Osteoblast (primary cell): ENCODE measurements at regions not wholly inside any gene's neighbourhood (a gene's known extent, or its start where the extent isn't known, plus 50 kb on each side); places are given as distances from the start of the nearest gene placed in this dataset.

ENCODE experiments used
- DNase-seq: peaks from one replicate; pipeline ENCODE4 v3.0.0; 2011; ENCODE audit warnings: low spot score, mixed read lengths; ENCODE audit not compliant: insufficient read length; ENCODE audit errors: missing footprints
- H2AFZ ChIP-seq: 2 replicates; pipeline ENCODE4 v1.6.0; 2011; ENCODE audit warnings: mild to moderate bottlenecking, low read length
- H3K27ac ChIP-seq: 2 replicates; pipeline ENCODE4 v1.5.1; 2011; ENCODE audit warnings: mild to moderate bottlenecking, low read depth, low read length, moderate library complexity
- H3K27me3 ChIP-seq: 2 replicates; pipeline ENCODE4 v1.6.0; 2012; ENCODE audit warnings: mild to moderate bottlenecking, control low read depth, inconsistent platforms, low read length, moderate library complexity; ENCODE audit not compliant: insufficient read depth
- H3K36me3 ChIP-seq: 2 replicates; pipeline ENCODE4 v1.5.1; 2011; ENCODE audit warnings: mild to moderate bottlenecking, low read length, control low read depth, moderate library complexity; ENCODE audit not compliant: insufficient read depth
- H3K4me1 ChIP-seq: 2 replicates; pipeline ENCODE4 v1.5.1; 2011; ENCODE audit warnings: mild to moderate bottlenecking, low read length, control low read depth, moderate library complexity; ENCODE audit not compliant: insufficient read depth
- H3K4me2 ChIP-seq: 2 replicates; pipeline ENCODE4 v1.6.0; 2011; ENCODE audit warnings: mild to moderate bottlenecking, low read length; ENCODE audit not compliant: insufficient read depth
- H3K4me3 ChIP-seq: fragments of 200-600 bp; sonication (generic); 3 replicates; pipeline ENCODE4 v1.5.1; 2012; ENCODE audit warnings: mild to moderate bottlenecking, low read length, inconsistent platforms; ENCODE audit not compliant: insufficient read depth
- H3K79me2 ChIP-seq: 2 replicates; pipeline ENCODE4 v1.6.0; 2012; ENCODE audit warnings: mild to moderate bottlenecking, low read length, control low read depth, inconsistent platforms; ENCODE audit not compliant: insufficient read depth
- H3K9me3 ChIP-seq: 2 replicates; pipeline ENCODE4 v1.5.1; 2011; ENCODE audit warnings: low read depth, low read length, control low read depth
- H4K20me1 ChIP-seq: 2 replicates; pipeline ENCODE4 v1.6.0; 2012; ENCODE audit warnings: mild to moderate bottlenecking, low read length, control low read depth; ENCODE audit not compliant: insufficient read depth
- TF ChIP-seq, protein P1 (sequence below): IDR thresholded peaks from 2 replicates; pipeline ENCODE4 v1.5.1; 2011; ENCODE audit warnings: mild to moderate bottlenecking, low read depth, low read length, moderate library complexity; ENCODE audit errors: extremely low read depth

DNA sequence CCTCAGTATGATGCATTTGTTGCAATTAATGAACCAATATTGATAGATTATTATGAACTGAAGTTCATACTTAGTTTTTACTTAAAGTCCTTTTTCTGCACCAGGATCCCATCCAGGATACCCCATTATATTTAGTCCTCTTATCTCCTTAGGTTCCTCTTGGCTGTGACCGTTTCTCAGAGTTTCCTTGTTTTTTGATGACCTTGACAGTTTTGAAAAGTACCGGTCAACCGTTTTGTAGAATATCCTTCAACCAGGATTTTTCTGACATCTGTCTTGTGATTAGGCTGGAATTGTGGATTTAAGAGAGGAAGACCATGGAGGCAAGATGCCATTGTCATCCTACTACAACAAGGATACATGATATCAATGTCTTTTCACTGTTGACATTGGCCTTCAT, 98.0 kb upstream of the F13A1 start:
- H3K4me2 ChIP-seq: no peak overlapping the region
- no peaks in the 10 kb centered on the region for H3K27me3 ChIP-seq
- H2AFZ ChIP-seq: no peak overlapping the region
- H3K4me3 ChIP-seq: no peak overlapping the region
- H3K36me3 ChIP-seq: no peaks in the 10 kb centered on the region
- no peak for DNase-seq
- TF ChIP-seq, protein P1, sequence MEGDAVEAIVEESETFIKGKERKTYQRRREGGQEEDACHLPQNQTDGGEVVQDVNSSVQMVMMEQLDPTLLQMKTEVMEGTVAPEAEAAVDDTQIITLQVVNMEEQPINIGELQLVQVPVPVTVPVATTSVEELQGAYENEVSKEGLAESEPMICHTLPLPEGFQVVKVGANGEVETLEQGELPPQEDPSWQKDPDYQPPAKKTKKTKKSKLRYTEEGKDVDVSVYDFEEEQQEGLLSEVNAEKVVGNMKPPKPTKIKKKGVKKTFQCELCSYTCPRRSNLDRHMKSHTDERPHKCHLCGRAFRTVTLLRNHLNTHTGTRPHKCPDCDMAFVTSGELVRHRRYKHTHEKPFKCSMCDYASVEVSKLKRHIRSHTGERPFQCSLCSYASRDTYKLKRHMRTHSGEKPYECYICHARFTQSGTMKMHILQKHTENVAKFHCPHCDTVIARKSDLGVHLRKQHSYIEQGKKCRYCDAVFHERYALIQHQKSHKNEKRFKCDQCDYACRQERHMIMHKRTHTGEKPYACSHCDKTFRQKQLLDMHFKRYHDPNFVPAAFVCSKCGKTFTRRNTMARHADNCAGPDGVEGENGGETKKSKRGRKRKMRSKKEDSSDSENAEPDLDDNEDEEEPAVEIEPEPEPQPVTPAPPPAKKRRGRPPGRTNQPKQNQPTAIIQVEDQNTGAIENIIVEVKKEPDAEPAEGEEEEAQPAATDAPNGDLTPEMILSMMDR: no peak
- H3K9me3 ChIP-seq: no peaks in the 10 kb centered on the region
- H3K79me2 ChIP-seq: no peaks in the 10 kb centered on the region
- no peaks in the 10 kb centered on the region for H4K20me1 ChIP-seq
- H3K4me1 ChIP-seq: no peaks in the 10 kb centered on the region
- no peak overlapping the region for H3K27ac ChIP-seq

DNA sequence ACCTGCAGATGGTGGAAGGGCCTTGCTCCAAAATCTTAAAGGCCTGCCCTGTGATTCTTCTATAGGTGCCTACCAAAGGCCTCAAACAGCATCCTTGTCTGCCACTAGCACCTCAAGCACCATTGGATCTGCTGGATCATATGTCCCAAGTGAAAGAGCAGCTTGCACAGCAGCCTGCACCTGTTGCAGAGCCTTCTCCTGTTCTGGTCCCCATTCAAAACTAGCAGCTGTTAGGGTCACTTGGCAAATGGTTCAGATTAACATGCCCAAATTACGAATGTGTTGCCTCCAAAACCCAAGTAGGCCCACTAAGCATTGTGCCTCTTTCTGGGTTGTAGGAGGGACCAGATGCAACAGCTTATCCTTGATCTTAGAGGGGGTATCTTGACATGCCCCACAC, 99.6 kb upstream of the F13A1 start:
- no peaks in the 10 kb centered on the region for H3K27me3 ChIP-seq
- no peak overlapping the region for H3K4me2 ChIP-seq
- TF ChIP-seq, protein P1: no peak
- H3K36me3 ChIP-seq: no peaks in the 10 kb centered on the region
- H3K79me2 ChIP-seq: no peaks in the 10 kb centered on the region
- no peaks in the 10 kb centered on the region for H3K9me3 ChIP-seq
- DNase-seq: no peak
- no peaks in the 10 kb centered on the region for H4K20me1 ChIP-seq
- no peak overlapping the region for H3K4me3 ChIP-seq
- H3K4me1 ChIP-seq: no peaks in the 10 kb centered on the region
- H2AFZ ChIP-seq: no peak overlapping the region
- H3K27ac ChIP-seq: no peak overlapping the region

DNA sequence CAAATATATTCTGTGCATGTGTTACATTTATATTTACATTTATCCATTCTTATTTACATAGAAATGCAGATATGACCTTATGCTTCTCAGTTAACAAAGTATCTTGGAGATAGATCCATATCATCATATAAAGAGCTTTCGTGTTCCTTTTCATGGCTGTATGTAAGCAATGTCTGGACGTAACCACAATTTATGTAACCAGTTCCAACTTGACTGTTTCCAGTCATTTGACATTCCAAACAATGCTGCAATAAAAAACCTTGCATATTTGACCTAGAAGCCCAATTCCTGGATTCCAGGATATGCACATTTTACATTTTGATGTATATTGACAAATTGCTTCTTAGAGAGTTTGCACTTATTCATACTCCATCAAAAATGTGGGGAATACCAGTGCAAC, 113.7 kb upstream of the F13A1 start:
- no peak overlapping the region for H2AFZ ChIP-seq
- H3K27ac ChIP-seq: no peak overlapping the region
- no peaks in the 10 kb centered on the region for H3K9me3 ChIP-seq
- H3K4me1 ChIP-seq: no peaks in the 10 kb centered on the region
- no peak for DNase-seq
- no peaks in the 10 kb centered on the region for H3K36me3 ChIP-seq
- no peaks in the 10 kb centered on the region for H3K79me2 ChIP-seq
- TF ChIP-seq, protein P1: no peak
- H3K4me2 ChIP-seq: no peak overlapping the region
- no peaks in the 10 kb centered on the region for H3K27me3 ChIP-seq
- H3K4me3 ChIP-seq: no peak overlapping the region
- no peaks in the 10 kb centered on the region for H4K20me1 ChIP-seq

DNA sequence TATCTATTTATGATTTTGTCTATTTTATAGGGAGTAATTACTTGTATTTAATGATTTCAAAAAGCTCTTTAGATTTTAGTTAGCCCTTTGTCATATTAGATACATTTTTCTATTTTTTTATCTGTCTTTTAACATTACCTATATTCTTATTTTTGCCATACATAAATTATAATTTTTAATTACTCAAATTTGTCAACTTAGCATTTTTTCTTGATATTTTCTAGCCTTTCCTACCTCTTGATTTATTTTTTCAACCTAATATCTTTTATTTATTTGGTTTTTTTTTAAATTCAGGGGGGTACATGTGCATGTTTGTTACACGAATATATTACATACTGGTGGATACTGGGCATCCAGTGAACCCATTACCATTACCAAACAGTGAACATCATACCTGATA, 114.3 kb upstream of the F13A1 start:
- DNase-seq: no peak
- H3K79me2 ChIP-seq: no peaks in the 10 kb centered on the region
- no peaks in the 10 kb centered on the region for H3K9me3 ChIP-seq
- no peak overlapping the region for H3K27ac ChIP-seq
- H3K36me3 ChIP-seq: no peaks in the 10 kb centered on the region
- H3K4me1 ChIP-seq: no peaks in the 10 kb centered on the region
- H3K27me3 ChIP-seq: no peaks in the 10 kb centered on the region
- TF ChIP-seq, protein P1: no peak
- no peak overlapping the region for H2AFZ ChIP-seq
- H3K4me3 ChIP-seq: no peak overlapping the region
- no peak overlapping the region for H3K4me2 ChIP-seq
- H4K20me1 ChIP-seq: no peaks in the 10 kb centered on the region
